H1 (cell line): ENCODE measurements at regions not wholly inside any gene's neighbourhood (a gene's known extent, or its start where the extent isn't known, plus 50 kb on each side); places are given as distances from the start of the nearest gene placed in this dataset.

ENCODE experiments used
- CTCF ChIA-PET: fragments of 300-600 bp; sonication (Branson Sonifier 250); formaldehyde crosslinking; loops from one replicate; lab custom pipeline; 2021; ENCODE audit not compliant: partially characterized antibody; lab: Charles Lee
- POLR2A ChIA-PET: fragments of 300-600 bp; sonication (Branson Sonifier 250); formaldehyde crosslinking; loops from one replicate; lab custom pipeline; 2021; ENCODE audit warnings: inconsistent platforms; ENCODE audit not compliant: partially characterized antibody; lab: Charles Lee
- DNase-seq, 2 experiments: peaks; one replicate each; pipeline versions ENCODE4 v3.0.0 to v3.0.0-alpha.2; 2010 to 2022; ENCODE audit warnings: low spot score in 2 of 2, low read depth in 1 of 2, mixed read lengths in 1 of 2
- FAIRE-seq: peaks from 2 replicates; lab custom pipeline; 2011; peaks lifted over from hg19 to GRCh38; lab: Jason Lieb, UNC
- H2AFZ ChIP-seq: 2 replicates; pipeline ENCODE4 v1.8.1; 2012; ENCODE audit warnings: low read length, inconsistent platforms
- H2AK5ac ChIP-seq: 2 replicates; pipeline ENCODE4 v1.6.1; 2013; ENCODE audit warnings: low read depth, low read length
- H2BK120ac ChIP-seq: replicated peaks from 2 replicates; pipeline ENCODE3; 2013; ENCODE audit warnings: low read depth, low read length, inconsistent platforms
- H2BK12ac ChIP-seq: 2 replicates; pipeline ENCODE4 v1.6.1; 2013; ENCODE audit warnings: low read depth, low read length
- H2BK15ac ChIP-seq: 2 replicates; pipeline ENCODE4 v1.6.1; 2013; ENCODE audit warnings: low read length
- H2BK20ac ChIP-seq: 2 replicates; pipeline ENCODE4 v1.6.1; 2013; ENCODE audit warnings: low read length
- H2BK5ac ChIP-seq: 2 replicates; pipeline ENCODE4 v1.6.1; 2013; ENCODE audit warnings: low read depth, low read length
- H3K14ac ChIP-seq: 2 replicates; pipeline ENCODE4 v1.6.1; 2013; ENCODE audit warnings: inconsistent platforms; ENCODE audit not compliant: insufficient read length
- H3K18ac ChIP-seq: 2 replicates; pipeline ENCODE4 v1.6.1; 2013; ENCODE audit warnings: low read length; ENCODE audit errors: extremely low read depth
- H3K23ac ChIP-seq: 2 replicates; pipeline ENCODE4 v1.6.1; 2013; ENCODE audit warnings: inconsistent platforms; ENCODE audit not compliant: insufficient read length
- H3K23me2 ChIP-seq: 2 replicates; pipeline ENCODE4 v1.6.1; 2013; ENCODE audit warnings: low read depth, low read length
- H3K27ac ChIP-seq: 2 replicates; pipeline ENCODE4 v1.6.1; 2011; ENCODE audit warnings: low read depth, low read length, inconsistent platforms
- H3K27me3 ChIP-seq, 4 experiments: replicated peaks in 1 of 4; 1 replicate in 1 of 4; 2 replicates in 3 of 4; pipeline versions ENCODE4 v1.6.1 to v1.8.1; 2011 to 2013; ENCODE audit warnings: low read length in 3 of 4, mild to moderate bottlenecking in 3 of 4, inconsistent platforms in 2 of 4, mixed read lengths in 2 of 4, moderate library complexity in 1 of 4; ENCODE audit not compliant: control insufficient read depth in 3 of 4, insufficient read depth in 3 of 4; ENCODE audit errors: extremely low read depth in 1 of 4
- H3K36me3 ChIP-seq, 4 experiments: 2 replicates each; pipeline versions ENCODE4 v1.6.1 to v1.8.1; 2011 to 2013; ENCODE audit warnings: mild to moderate bottlenecking in 4 of 4, low read length in 3 of 4, moderate library complexity in 2 of 4, control low read depth in 1 of 4, inconsistent platforms in 1 of 4; ENCODE audit not compliant: insufficient read depth in 4 of 4, control insufficient read depth in 2 of 4
- H3K4ac ChIP-seq: replicated peaks from 2 replicates; pipeline ENCODE3; 2013; ENCODE audit warnings: low read length, low read depth, mixed read lengths, inconsistent platforms; ENCODE audit not compliant: insufficient read length
- H3K4me1 ChIP-seq, 4 experiments: replicated peaks in 1 of 4; 1 replicate in 1 of 4; 2 replicates in 3 of 4; pipeline versions ENCODE4 v1.6.1 to v1.8.1; 2011 to 2013; ENCODE audit warnings: low read length in 3 of 4, inconsistent platforms in 2 of 4, mixed read lengths in 1 of 4; ENCODE audit not compliant: insufficient read depth in 4 of 4, control insufficient read depth in 3 of 4
- H3K4me2 ChIP-seq, 2 experiments: 2 replicates each; pipeline versions ENCODE4 v1.6.1 to v1.8.1; 2011 to 2013; ENCODE audit warnings: low read depth in 2 of 2, low read length in 2 of 2, control low read depth in 1 of 2, inconsistent platforms in 1 of 2, mild to moderate bottlenecking in 1 of 2; ENCODE audit not compliant: insufficient read depth in 1 of 2
- H3K4me3 ChIP-seq, 4 experiments: fragments of 200-600, 300-600 bp in 1 of 4; sonication (generic), shearing (Covaris generic), sonication (Bioruptor Twin) in 1 of 4; 2 replicates each; pipeline versions ENCODE4 v1.5.1 to v1.8.1; 2011 to 2016; ENCODE audit warnings: low read length in 4 of 4, low read depth in 3 of 4, control low read depth in 2 of 4, inconsistent platforms in 2 of 4, mild to moderate bottlenecking in 2 of 4, mixed read lengths in 1 of 4, moderate library complexity in 1 of 4; ENCODE audit not compliant: insufficient read depth in 2 of 4; ENCODE audit errors: extremely low read depth in 1 of 4
- H3K56ac ChIP-seq: replicated peaks from 2 replicates; pipeline ENCODE3; 2013; ENCODE audit warnings: low read depth, mild to moderate bottlenecking, mixed read lengths, low read length, inconsistent platforms; ENCODE audit not compliant: insufficient read length
- H3K79me1 ChIP-seq: 2 replicates; pipeline ENCODE4 v1.6.1; 2013; ENCODE audit warnings: low read depth, low read length, control low read depth
- H3K79me2 ChIP-seq, 2 experiments: 2 replicates each; pipeline versions ENCODE4 v1.6.1 to v1.8.1; 2012 to 2013; ENCODE audit warnings: low read length in 2 of 2, mild to moderate bottlenecking in 2 of 2, inconsistent platforms in 1 of 2; ENCODE audit not compliant: insufficient read depth in 2 of 2, control insufficient read depth in 1 of 2
- H3K9ac ChIP-seq, 4 experiments: replicated peaks in 1 of 4; 1 replicate in 1 of 4; 2 replicates in 3 of 4; pipeline versions ENCODE4 v1.6.1 to v1.8.1; 2011 to 2013; ENCODE audit warnings: low read depth in 3 of 4, low read length in 3 of 4, control low read depth in 2 of 4, mild to moderate bottlenecking in 2 of 4, moderate library complexity in 2 of 4, inconsistent platforms in 1 of 4; ENCODE audit errors: extremely low read depth in 1 of 4
- H3K9me3 ChIP-seq, 2 experiments: 2 replicates each; pipeline versions ENCODE4 v1.6.1 to v1.8.1; 2012 to 2013; ENCODE audit warnings: mild to moderate bottlenecking in 2 of 2, moderate library complexity in 2 of 2, control low read depth in 1 of 2, inconsistent platforms in 1 of 2, low read depth in 1 of 2, low read length in 1 of 2, mixed read lengths in 1 of 2; ENCODE audit not compliant: insufficient read depth in 2 of 2
- H4K20me1 ChIP-seq, 2 experiments: replicated peaks in 1 of 2; 2 replicates each; pipeline versions ENCODE3 to v1.8.1; 2011 to 2013; ENCODE audit warnings: inconsistent platforms in 2 of 2, low read length in 2 of 2, mild to moderate bottlenecking in 1 of 2; ENCODE audit not compliant: insufficient read depth in 2 of 2, control insufficient read depth in 1 of 2
- H4K5ac ChIP-seq: 2 replicates; pipeline ENCODE4 v1.6.1; 2013; ENCODE audit warnings: low read length, low read depth, mixed read lengths, inconsistent platforms; ENCODE audit not compliant: insufficient read length
- H4K8ac ChIP-seq: 2 replicates; pipeline ENCODE4 v1.8.0; 2013; ENCODE audit warnings: mild to moderate bottlenecking, moderate library complexity, low read length, inconsistent platforms; ENCODE audit not compliant: insufficient read depth; ENCODE audit errors: extremely low read depth
- H4K91ac ChIP-seq: replicated peaks from 2 replicates; pipeline ENCODE3; 2013; ENCODE audit warnings: low read length, mixed read lengths, inconsistent platforms; ENCODE audit not compliant: insufficient read length
- BRCA1 ChIP-seq: IDR thresholded peaks from 2 replicates; pipeline ENCODE4 v1.6.1; 2012; ENCODE audit warnings: low read depth, low read length, improper control_type of control experiment
- CEBPB ChIP-seq: IDR thresholded peaks from 2 replicates; pipeline ENCODE4 v1.6.1; 2012; ENCODE audit warnings: low read depth, low read length
- FOSL1 ChIP-seq: IDR thresholded peaks from 2 replicates; pipeline ENCODE4 v1.6.1; 2011; ENCODE audit warnings: mild to moderate bottlenecking, low read depth, low read length, moderate library complexity; ENCODE audit not compliant: insufficient read depth
- MAFK ChIP-seq: IDR thresholded peaks from 2 replicates; pipeline ENCODE4 v1.6.1; 2012; ENCODE audit warnings: low read depth, mild to moderate bottlenecking, improper control_type of control experiment, low read length
- NANOG ChIP-seq: IDR thresholded peaks from 2 replicates; pipeline ENCODE4 v1.6.1; 2011; ENCODE audit warnings: low read length, low read depth, mild to moderate bottlenecking, inconsistent platforms; ENCODE audit not compliant: insufficient read depth, poor library complexity, severe bottlenecking
- TCF12 ChIP-seq: IDR thresholded peaks from 2 replicates; pipeline ENCODE4 v1.6.1; 2011; ENCODE audit warnings: low read depth, mild to moderate bottlenecking, low read length
- TEAD4 ChIP-seq: IDR thresholded peaks from 2 replicates; pipeline ENCODE4 v1.6.1; 2012; ENCODE audit warnings: low read depth, low read length, inconsistent platforms, mixed read lengths
- WGBS, 2 experiments: shearing (Covaris generic) in 1 of 2; methylation state at CpG; one replicate each; pipeline versions ENCODE4 v1.1.6 to v1.1.7; 2013 to 2015; ENCODE audit warnings: low lambda C conversion rate in 2 of 2, mixed read lengths in 2 of 2, inconsistent platforms in 1 of 2, low coverage in 1 of 2, missing lambda C conversion rate in 1 of 2; ENCODE audit not compliant: insufficient replicate concordance in 2 of 2, insufficient coverage in 1 of 2, insufficient read length in 1 of 2; ENCODE audit errors: extremely low coverage in 1 of 2, missing lambda C conversion rate in 1 of 2; 5-methylcytosine and 5-hydroxymethylcytosine counted together
- TF ChIP-seq, protein P1 (sequence below): IDR thresholded peaks from 2 replicates; pipeline ENCODE4 v1.6.1; 2011; ENCODE audit warnings: low read length, improper control_type of control experiment
- TF ChIP-seq, protein P2 (sequence below): IDR thresholded peaks from 2 replicates; pipeline ENCODE4 v1.6.1; 2012; ENCODE audit warnings: inconsistent platforms

DNA sequence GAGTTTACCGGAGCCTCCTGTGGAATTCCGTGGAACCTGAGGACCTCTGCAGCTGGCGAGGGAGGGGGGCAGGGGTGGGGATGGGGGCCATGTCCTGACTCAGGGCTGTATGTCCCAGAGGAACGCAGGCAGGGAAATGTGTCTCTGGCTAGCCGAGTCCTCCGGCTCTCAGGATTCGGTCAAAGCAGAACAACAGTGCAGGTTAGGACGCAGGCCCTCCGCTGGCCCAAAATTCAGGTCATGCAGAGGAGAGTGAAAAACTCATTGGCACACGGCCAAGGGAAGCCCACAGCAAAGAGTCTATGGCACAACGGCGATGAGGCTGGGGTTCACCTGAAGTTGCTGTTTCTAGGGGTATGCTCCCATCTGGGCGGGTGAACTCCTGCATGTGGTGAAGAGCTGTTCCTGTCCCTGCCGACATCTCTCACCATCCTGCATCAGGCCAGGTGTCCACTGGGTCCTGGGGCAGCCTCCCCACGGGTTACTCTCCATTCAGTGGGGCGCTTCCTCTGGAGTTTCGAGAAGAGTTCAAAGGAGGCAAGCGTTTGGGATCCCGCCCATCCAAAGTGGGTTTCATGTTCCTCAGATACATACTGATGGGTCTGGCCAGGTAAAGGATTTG lies 1055.3 kb downstream of the BRD1 start:
- CTCF ChIA-PET, result interaction anchor here (1.0 kb wide), 1 partner anchor 10 kb away, joined by 7 read pairs; no protein-coding TSS in a partner anchor
- TF ChIP-seq BRCA1, result no peak
- TF ChIP-seq, protein P1, sequence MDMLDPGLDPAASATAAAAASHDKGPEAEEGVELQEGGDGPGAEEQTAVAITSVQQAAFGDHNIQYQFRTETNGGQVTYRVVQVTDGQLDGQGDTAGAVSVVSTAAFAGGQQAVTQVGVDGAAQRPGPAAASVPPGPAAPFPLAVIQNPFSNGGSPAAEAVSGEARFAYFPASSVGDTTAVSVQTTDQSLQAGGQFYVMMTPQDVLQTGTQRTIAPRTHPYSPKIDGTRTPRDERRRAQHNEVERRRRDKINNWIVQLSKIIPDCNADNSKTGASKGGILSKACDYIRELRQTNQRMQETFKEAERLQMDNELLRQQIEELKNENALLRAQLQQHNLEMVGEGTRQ, result no peak
- TF ChIP-seq TCF12, result no peak
- no peak for TF ChIP-seq CEBPB
- TF ChIP-seq NANOG, result no peak
- no peak for TF ChIP-seq FOSL1
- no peak for TF ChIP-seq MAFK
- no peak for TF ChIP-seq TEAD4
- TF ChIP-seq, protein P2, sequence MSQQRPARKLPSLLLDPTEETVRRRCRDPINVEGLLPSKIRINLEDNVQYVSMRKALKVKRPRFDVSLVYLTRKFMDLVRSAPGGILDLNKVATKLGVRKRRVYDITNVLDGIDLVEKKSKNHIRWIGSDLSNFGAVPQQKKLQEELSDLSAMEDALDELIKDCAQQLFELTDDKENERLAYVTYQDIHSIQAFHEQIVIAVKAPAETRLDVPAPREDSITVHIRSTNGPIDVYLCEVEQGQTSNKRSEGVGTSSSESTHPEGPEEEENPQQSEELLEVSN, result no peak

More for the DNA sequence above, 1055.3 kb downstream of the BRD1 start:
- Histone ChIP-seq H4K8ac (no peak overlapping the region), H3K23me2 (no peaks in the 10 kb centered on the region), H2BK15ac (no peak overlapping the region), H3K27ac (no peak overlapping the region), H4K5ac (no peak overlapping the region), H3K14ac (no peak overlapping the region), H2BK120ac (no peak overlapping the region), H3K56ac (no peak overlapping the region), H2BK12ac (no peak overlapping the region), H3K4me3 (no peak overlapping the region), H3K9ac (no peak overlapping the region), H4K20me1 (no peaks in the 10 kb centered on the region), H3K9me3 (peaks cover 15 to 21% of the 10 kb centered on the region in 2 experiments), H4K91ac (no peak overlapping the region), H3K23ac (no peak overlapping the region), H3K27me3 (no peaks in the 10 kb centered on the region), H3K4me1 (no peaks in the 10 kb centered on the region), H2AK5ac (no peak overlapping the region), H3K4me2 (no peak overlapping the region), H2BK5ac (no peak overlapping the region), H3K79me2 (no peaks in the 10 kb centered on the region), H3K79me1 (no peaks in the 10 kb centered on the region), H2BK20ac (no peak overlapping the region), H2AFZ (no peak overlapping the region), H3K36me3 (no peaks in the 10 kb centered on the region), H3K18ac (no peak overlapping the region), H3K4ac (no peak overlapping the region)
- DNase-seq (no peak), FAIRE-seq (no peak)
- 90% methylated on average over 19 of the region's 19 CpGs; no CpG with 5 or more reads in 1 of the 2 experiments for WGBS, 2 experiments
- POLR2A ChIA-PET, result no interaction called here
